AG09319 (cell line): ENCODE measurements at regions not wholly inside any gene's neighbourhood (a gene's known extent, or its start where the extent isn't known, plus 50 kb on each side); places are given as distances from the start of the nearest gene placed in this dataset.
"Not testable (repeated sequence)": the region's sequence is repeated elsewhere in the genome, so short reads cannot be mapped to it uniquely, and the experiment has no call there.

Source experiments
- DNase-seq: peaks from one replicate; pipeline ENCODE4 v3.0.0-alpha.2; 2010; ENCODE audit warnings: low read depth; ENCODE audit errors: extremely low read depth
- CTCF ChIP-seq: IDR thresholded peaks from 2 replicates; pipeline ENCODE4 v1.5.1; 2011; ENCODE audit warnings: low read depth, mild to moderate bottlenecking, inconsistent platforms, low read length, moderate library complexity

- no peak for TF ChIP-seq CTCF
- DNase-seq: no peak
Observed at GRCh38 chrX:109782994-109783700, 50.1 kb upstream of the ACSL4 start.

GRCh38 chrX:109783701-109784079 is 50.6 kb upstream of the ACSL4 start:
- no peak for TF ChIP-seq CTCF
- DNase-seq: no peak

GRCh38 chrX:109785053-109785452 is 52.0 kb upstream of the ACSL4 start:
- TF ChIP-seq CTCF: no peak
- no peak for DNase-seq

- not testable (repeated sequence) for DNase-seq
Observed at GRCh38 chrX:109790511-109790910, 57.5 kb upstream of the ACSL4 start.

- DNase-seq: no peak
- no peak for TF ChIP-seq CTCF
Observed at GRCh38 chrX:109793191-109793590, 60.1 kb upstream of the ACSL4 start.

GRCh38 chrX:109795682-109796081 is 62.6 kb upstream of the ACSL4 start:
- no peak for DNase-seq

GRCh38 chrX:109797311-109797975 is 64.4 kb upstream of the ACSL4 start:
- TF ChIP-seq CTCF: no peak
- no peak for DNase-seq

More at GRCh38 chrX:109795682-109796081, 62.6 kb upstream of the ACSL4 start:
- no peak for TF ChIP-seq CTCF
